HG03571 (cell line): ENCODE measurements at regions not wholly inside any gene's neighbourhood (a gene's known extent, or its start where the extent isn't known, plus 50 kb on each side); places are given as distances from the start of the nearest gene placed in this dataset.
"Not testable (repeated sequence)": the region's sequence is repeated elsewhere in the genome, so short reads cannot be mapped to it uniquely, and the experiment has no call there.

ENCODE experiments used
- ATAC-seq: cut with Tn5 transposase; IDR thresholded peaks from one replicate; pipeline ENCODE4 v1.9.1; 2021; ENCODE audit not compliant: unreplicated experiment

DNA sequence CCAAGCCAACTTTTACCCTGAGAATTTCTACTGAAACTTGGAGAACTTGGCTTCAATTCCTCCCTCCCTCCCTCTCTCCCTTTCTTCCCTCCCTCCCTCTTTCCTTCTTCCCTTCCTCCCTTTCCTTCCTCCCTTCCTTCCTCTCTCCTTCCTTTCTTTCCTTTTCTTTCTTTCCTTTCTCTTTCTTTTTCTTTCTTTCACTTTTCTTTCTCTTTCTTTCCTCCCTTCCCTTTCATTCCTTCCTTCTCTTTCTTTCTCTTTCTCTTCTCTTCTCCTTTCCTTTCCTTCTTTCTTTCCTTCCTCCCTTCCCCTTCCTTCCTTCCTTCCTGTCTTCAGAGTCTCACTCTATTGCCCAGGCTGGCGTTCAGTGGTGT is 268.1 kb upstream of the SDK2 start:
- no peak for ATAC-seq

DNA sequence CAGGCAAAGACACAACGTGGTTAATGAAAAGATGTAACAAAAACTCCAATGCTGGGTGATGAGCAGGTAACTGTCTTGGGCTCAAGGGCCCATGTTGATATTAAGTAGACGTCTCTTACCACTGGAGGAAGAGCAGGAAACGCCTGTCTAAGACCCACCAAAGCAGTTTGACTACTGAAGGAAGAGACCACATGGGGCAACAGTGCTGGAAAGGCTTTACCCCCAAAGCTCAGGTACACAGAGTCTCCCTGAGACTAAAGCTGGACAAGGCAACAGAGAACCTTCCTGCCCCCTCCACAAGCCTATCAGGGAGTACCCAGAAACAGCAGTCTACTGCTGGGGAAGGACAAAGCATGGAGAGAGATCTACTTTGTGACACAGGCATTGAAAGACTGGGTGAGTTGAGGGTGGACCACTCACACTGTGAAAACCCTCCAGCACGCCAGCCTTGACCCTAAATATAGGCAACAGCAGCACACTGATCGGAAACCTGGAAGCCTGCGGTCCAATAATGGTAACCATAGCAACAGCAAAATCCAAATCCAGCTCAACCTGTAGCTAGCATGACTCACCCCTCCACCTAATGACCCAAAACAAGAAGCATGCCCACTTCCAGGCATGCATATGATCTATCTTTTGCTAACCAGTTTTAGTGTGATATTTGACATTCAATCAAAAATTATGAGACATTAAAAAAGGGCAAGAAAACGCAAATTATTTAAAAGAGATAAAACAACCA is 270.5 kb upstream of the SDK2 start:
- no peak for ATAC-seq

DNA sequence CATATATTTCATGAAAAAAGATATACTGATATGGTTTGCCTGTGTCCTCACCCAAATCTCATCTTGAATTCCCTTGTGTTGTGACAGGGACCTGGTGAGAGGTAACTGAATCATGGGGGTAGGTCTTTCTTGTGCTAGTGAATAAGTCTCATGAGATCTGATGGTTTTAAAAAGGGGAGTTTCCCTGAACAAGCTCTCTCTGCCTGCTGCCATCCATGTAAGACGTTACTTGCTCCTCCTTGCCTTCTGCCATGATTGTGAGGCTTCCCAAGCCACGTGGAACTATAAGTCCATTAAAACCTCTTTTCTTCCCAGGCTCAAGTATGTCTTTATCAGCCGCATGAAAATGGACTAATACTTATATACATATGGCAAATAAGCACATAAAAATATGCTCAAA is 274.8 kb upstream of the SDK2 start:
- not testable (repeated sequence) for ATAC-seq

DNA sequence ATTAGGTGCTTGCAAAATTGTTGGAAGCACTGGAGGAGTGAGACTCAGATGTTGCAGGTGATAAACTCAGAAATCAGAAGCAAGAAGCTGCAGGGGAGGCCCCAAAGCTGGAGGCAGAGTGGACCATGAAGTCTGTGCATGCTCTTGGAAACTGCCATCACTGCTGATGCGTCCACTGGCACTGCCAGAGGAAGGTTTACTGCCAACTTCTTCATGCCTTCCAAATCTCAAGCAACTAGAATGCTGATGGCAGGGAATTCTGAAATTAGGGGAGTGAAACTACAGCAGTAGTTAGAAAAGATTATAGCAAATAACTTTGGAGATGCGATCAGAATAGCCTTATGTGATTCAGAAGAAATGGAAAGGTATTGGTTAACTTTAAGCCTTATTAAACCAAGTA is 277.1 kb upstream of the SDK2 start:
- no peak for ATAC-seq

DNA sequence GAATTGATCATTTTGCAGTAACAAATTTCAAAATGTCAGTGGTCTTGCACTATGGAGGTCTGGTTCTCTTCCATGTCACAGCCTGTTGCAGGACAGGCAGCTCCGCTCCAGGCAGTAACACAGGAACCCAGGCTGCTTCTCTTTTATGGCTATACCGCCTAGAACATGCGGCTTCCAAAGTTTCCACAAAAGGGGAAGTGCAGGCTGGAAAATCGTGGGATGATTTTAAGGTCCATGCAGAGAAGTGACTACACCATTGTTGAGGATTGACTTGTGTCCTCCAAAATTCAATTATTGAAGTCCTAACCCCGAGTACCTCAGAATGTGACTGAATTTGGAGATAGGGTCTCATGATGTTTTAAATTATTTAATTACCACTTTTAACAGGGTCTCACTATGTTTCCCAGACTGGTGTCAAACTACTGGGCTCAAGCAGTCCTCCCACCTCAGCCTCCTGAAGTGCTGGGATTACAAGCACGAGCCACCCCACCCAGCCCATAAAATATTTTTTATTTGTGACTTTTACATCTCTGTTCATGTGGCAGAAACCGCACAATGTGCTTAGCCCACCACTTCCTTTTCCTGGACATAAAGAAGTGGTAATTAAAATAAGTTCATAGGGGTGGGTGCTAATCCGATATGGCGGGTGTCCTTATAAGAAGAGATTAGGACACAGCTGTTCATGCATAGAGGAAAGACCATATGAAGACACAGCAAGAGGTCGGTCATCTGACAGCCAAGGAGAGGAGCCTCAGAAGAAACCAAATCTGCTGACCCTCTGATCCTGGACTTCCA is 279.2 kb upstream of the RPL38 start:
- no peak for ATAC-seq

DNA sequence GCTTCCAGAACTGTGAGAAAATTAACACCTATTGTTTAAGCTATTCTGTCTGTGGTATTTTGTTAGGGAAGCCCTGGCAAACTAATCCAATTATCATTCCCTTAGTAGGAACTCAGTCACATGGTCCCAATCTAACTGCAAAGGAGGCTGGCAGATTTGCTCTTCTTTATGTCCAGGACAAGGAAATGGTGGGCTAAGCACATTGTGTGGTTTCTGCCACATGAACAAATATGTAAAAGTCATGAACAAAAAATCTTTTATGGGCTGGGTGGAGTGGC is 278.6 kb upstream of the RPL38 start:
- ATAC-seq = no peak

DNA sequence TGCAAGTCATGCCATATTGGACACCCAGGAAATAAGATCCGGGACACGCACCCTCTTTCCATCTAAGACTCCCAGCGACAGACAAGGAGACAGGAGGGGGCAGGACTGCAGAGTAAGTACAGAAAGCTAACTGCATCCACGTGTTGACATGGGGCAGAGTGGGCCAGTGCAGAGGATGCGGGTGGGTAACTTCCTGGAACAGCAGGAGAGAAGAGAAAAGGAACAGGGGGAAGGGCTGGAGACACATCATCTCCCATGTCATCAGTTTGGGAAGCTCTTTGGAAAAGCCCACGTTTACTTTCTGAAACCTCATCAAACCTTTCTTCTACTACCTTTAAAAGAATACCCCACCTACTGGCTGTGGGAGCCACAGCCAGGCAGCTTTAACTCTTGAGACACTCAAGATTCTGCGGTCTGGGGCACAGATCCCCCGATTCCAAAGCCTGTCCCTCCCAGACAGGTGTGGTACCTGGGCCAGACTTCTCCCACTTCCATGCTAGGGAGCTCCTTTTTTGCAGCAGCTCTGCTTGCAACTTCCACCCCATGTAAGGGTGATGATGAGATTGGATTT is 273.5 kb upstream of the RPL38 start:
- no peak for ATAC-seq

DNA sequence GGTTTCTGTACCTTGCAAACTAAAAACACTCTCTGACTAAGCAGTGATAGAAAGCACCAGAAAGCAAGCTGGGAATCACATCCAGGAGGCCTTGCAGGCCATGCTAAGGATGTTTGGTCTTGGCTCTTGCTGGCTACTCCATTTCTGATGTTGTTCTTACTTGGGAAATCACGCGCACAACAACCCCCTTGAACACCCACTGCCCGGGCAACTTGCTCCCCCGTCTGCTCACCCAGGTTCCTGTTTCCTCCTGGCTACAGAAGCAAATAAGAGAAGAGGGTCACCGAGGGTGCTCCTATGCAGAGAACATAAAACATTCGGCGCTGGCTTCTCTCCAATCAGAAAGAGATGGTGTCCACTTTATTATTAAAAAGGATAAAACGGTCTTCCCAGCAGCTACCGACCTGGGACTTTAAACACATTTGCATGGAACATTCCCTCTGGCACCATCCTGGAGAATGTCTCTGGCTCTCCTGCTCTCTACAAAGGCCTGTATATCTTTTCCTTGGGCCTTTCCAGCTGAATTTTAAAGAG is 271.2 kb upstream of the RPL38 start:
- no peak for ATAC-seq

DNA sequence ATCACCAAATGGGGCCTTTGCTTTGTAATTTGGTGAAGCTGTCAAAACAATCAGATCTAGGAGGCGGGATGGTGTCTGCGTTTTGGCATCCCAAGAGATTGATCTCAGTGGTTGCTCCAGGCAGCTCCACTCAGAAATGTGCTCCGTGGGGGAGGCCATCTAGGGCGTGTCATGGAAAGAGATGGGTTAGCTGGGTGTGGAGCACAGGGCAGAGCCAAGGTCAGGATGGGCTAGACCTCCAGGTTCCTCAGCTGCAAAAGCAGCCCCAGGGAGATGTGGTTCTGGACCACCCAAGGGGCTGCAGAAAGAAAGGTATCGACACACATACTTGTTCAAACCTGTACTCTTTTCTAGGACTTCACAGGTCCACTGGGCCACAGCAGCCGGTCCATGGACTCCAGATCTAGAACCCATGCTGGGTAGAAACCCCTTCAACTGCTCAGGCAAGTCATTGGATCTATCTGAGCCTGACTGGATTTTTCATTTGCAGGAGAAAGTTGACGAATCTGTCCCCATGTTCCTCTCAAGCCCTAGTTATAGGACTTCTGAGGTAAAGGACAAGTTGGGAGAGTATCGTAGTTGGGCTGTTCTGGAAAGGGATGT is 270.2 kb upstream of the RPL38 start:
- no peak for ATAC-seq

DNA sequence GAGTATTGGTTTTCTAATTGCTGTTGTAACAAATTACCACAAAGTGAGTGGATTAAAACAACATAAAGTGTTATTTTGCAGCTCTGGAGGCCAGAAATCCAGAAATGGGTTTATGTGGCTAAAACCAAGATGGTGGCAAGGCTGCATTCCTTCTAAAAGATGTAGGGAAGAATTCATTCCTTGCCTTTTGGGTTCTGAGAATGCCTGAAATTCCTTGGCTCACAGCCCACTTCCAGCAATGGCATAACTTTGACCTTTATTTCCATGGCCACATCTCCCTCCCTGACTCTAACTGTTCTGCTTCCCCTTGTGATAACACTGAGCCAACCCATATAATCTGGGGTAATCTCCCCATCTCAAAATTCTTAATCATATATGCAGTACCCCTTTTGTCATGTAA is 269.6 kb upstream of the RPL38 start:
- no peak for ATAC-seq

DNA sequence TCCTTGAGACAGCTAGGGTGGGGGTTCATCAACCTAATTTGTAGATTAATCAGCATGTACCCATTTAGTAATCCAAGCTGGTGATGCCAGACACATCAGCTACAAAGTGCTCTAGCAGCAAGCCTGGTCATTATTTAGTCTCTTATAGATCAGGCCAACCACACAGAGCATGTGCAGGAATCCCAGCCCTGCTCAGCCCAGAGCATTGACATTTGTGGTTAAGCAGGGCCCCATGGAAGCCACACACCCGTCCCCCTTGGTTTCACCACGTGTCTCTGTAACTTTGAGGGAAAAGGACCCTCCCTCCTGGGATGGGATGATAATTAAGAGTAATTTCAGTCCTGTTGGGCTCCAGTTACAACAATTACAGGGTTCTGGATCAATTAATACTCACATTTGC is 268.8 kb upstream of the RPL38 start:
- no peak for ATAC-seq

DNA sequence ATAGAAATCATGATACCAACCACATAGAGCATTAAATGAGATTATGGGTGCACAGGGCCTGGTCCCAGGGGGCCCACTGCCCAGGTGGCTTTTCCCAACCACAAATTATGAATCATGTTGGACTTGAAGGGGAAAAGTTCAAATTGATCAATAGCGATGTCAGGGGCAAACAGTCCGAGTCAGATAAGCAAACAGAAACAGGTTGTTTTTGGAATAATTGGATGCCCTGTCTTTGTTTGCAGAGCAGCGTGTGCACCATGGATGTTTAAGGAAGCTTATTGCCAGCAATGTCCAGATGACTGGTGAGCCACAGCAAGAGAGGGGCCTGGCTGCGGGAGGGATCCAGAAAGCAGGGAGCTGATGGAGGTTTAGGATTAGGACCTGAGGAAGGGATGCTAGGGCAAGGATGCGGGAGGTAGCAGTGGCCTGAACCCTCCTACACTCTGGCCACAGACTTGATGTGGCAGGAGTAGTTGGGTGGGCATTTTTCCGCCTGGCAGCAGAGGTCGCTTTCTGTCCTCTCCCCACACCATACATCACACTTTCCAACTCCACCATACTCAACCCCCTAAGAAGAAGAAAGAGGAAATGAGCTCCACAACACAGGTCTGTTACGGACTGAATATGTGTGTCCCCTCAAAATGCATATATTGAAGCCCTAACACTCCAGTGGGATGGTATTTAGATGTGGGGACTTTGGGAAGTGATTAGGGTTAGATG is 266.4 kb upstream of the RPL38 start:
- ATAC-seq = no peak

DNA sequence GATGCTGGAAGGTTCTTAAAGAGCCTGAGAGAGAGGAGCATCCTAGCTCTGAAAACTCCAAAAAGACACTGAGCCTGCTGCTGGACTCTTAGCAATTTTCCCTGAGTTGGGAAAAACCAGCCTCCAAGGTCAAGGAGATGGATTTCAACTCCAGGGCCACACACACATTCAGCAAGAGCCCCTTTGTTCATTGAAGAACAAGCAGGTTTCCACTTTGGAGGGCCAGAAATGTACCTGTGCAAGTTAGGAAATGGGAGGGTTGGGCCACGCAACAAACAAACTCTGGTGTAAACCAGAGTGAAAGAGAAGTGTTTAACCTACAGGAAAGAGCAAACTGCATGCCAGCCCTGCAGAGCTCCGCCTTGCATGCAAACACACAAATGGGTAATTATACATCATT is 264.8 kb upstream of the RPL38 start:
- no peak for ATAC-seq

DNA sequence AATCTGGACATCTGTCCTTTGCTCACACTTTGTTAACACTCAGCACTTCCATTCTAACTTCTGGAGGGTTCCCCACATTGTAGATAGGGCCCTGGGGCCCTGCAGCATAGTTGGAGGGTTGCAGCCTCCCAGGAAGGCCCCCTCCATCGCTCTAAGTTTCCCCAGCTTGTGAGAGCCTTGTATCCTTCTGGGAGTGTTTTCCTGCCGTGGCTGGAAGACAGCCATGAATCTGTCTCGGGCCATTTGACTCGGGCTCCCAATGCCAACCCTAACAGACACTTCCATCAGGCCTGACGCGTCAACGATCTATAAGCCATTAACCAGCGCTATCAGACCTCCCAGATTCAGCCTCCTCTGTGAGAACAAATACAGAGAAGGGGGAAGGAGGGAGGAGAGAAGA is 263.7 kb upstream of the RPL38 start:
- no peak for ATAC-seq

DNA sequence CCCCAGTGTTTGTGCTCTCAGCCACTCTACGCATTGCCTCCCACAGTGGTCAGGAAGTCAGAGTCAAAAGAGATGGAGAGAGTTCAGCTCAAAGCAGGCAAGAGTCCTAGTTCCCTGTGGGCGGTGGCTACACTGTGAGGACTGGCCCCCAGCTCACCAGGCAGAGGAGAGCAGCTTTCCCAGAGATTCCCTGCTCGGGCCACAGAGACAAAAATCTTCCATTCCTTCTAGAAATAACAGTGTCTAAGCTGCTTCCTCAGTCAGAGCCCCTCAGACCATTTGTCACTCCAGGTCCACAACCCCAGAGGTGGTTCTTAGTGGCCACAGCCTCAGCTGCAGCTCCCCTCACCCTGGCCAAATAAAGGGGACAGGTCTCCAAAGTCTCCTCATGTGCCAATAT is 263.0 kb upstream of the RPL38 start:
- ATAC-seq = no peak

DNA sequence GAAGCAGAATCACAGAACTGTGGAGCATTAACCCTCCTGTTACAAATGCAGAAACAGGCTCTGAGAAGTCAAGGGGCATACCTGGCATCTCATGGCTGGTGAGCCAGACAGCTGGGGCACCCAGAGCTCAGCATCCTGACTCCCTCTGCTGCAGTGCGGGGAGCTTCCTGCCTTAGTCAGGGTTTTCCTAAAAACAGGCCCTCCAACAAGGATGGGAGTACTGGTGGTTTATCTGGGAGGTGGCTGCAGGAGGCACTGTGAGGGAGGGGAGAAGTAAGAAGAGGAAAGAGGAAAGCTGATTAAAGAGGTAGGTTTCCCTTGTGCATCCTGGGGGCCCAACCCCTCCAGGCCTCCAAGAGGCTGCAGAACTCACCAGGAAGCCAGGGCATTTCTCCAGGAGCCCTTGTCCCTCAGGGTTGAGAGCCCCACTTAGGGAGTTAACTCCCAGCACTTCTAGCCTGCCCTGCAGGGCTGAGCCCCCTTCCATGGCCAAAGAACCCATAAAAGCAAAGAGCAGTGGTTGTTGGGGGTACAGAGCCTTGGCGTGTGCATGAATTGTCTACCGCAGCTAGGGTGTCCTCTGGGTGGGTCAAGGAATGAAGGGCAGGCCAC is 261.5 kb upstream of the RPL38 start:
- ATAC-seq = no peak

DNA sequence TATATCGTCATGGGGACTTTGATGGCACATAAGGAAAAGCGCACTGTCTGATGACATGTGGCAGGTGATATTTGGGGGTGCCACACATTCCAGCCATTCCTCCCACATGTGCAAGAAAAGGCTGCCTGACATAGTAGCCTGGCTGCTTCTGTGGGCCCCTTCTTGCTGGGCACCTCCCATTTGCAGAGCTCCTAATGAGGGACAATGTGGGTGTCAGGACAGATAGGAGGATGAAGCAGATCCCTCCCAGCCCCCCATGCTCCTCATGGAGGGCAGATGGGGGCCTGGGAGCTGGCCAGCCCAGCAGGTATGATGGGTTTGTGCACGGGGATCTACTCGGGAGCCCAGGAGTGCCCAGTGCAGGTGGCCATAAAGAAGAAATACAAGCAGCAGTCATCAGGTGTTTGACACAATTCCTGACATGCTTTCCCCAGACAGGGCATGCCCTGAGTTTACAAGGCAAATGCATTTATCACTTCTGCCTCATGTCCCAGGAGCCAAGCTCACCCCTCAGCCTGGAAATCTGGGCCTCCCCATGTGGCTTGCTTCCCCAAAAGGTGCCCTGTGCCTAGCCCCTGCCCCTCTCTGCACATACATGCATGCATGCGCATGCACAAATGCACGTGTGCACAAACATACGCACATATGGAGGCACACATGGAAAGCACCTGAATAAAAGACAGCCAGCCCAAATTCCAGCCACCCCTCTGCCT is 260.6 kb upstream of the RPL38 start:
- ATAC-seq = no peak

DNA sequence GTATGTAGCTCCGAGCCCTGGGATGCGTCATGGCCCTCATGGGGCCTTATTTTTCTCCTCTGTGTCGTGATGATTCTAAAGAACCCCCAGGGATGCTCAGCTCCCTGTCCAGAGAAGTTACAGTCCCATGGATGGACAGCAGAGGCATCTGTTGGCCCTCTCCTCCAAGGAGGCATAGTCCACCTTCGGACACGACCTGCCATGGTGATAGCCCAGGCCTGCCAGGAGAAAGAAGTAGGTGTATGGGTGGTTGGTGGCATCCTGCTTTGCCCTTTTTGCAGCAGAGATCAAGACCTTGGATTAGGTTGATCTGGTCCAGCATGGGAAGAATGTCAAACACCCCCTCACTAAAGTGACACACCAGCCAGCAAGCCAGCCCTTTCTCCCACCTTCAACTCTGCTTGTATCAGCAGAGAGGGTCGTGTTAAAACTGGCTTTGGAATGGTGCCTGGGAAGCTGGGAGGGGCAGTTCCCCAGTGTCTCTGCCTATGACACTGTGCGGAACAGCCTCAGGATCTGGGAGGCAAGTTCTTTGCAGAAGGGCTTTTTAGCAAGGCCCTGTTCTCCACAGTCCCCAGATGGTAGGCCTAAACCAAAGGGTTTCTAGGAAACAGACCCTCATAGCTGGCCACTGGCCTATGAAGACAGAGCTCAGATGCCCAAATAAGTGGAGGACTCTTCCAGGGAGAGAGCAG is 259.9 kb upstream of the RPL38 start:
- no peak for ATAC-seq

DNA sequence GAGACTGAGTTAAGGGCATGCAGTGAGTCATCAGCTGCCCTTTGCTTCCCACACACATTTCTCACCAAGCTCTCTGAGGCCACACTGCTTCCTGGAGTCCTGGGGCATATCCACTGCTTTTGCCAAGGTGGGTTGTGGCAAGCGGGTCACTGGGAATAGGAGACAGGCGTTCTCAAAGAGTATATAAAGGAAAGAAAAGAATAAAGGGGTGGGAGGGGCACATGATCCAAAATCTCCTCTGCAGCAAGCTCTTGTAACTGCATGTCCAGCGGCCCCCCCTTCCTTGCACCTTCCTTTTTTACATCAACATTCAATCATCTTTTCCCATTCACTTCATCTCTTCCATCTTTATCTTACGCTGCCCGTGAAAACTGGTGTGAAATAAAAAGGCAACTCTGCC is 259.1 kb upstream of the RPL38 start:
- no peak for ATAC-seq
